Activated CD4-positive, alpha-beta T cell treated with anti-CD3 and anti-CD28 coated beads for 48 hours (primary cell): ENCODE measurements at regions not wholly inside any gene's neighbourhood (a gene's known extent, or its start where the extent isn't known, plus 50 kb on each side); places are given as distances from the start of the nearest gene placed in this dataset.

Experiments
- DNase-seq: peaks from one replicate; pipeline ENCODE4 v3.0.0-alpha.2; 2020

GRCh38 chr17:79469646-79470045, 141.2 kb downstream of the RBFOX3 start:
- no peak for DNase-seq

GRCh38 chr17:79468183-79468944, 142.5 kb downstream of the RBFOX3 start:
- DNase-seq: no peak

- no peak for DNase-seq
These were observed 144.1 kb downstream of the RBFOX3 start for GRCh38 chr17:79466562-79467350.

- DNase-seq: no peak
These were observed 145.2 kb downstream of the RBFOX3 start for GRCh38 chr17:79465681-79466025.

- no peak for DNase-seq
These were observed 145.7 kb downstream of the RBFOX3 start for GRCh38 chr17:79465011-79465680.

GRCh38 chr17:79464318-79465010, 146.4 kb downstream of the RBFOX3 start:
- no peak for DNase-seq

- DNase-seq: no peak
These were observed 147.2 kb downstream of the RBFOX3 start for GRCh38 chr17:79463421-79464317.

- no peak for DNase-seq
These were observed 149.8 kb downstream of the RBFOX3 start for GRCh38 chr17:79461041-79461440.

GRCh38 chr17:79459846-79460245, 151.0 kb downstream of the RBFOX3 start:
- no peak for DNase-seq

- no peak for DNase-seq
These were observed 151.7 kb downstream of the RBFOX3 start for GRCh38 chr17:79459003-79459655.

- DNase-seq: no peak
These were observed 152.5 kb downstream of the RBFOX3 start for GRCh38 chr17:79458356-79458755.

- no peak for DNase-seq
These were observed 153.0 kb downstream of the RBFOX3 start for GRCh38 chr17:79457889-79458288.

- DNase-seq: no peak
These were observed 153.5 kb downstream of the RBFOX3 start for GRCh38 chr17:79457376-79457775.

- DNase-seq: no peak
These were observed 155.2 kb downstream of the RBFOX3 start for GRCh38 chr17:79455636-79456035.

- DNase-seq: no peak
These were observed 156.0 kb downstream of the RBFOX3 start for GRCh38 chr17:79454826-79455225.

- DNase-seq: no peak
These were observed 157.4 kb downstream of the RBFOX3 start for GRCh38 chr17:79453481-79453880.

- no peak for DNase-seq
These were observed 158.1 kb downstream of the RBFOX3 start for GRCh38 chr17:79452706-79453105.

- no peak for DNase-seq
These were observed 159.7 kb downstream of the RBFOX3 start for GRCh38 chr17:79451167-79451566.

- no peak for DNase-seq
These were observed 164.3 kb downstream of the RBFOX3 start for GRCh38 chr17:79446399-79447009.

GRCh38 chr17:79444198-79444597, 166.7 kb downstream of the RBFOX3 start:
- DNase-seq: no peak

- no peak for DNase-seq
These were observed 167.8 kb downstream of the RBFOX3 start for GRCh38 chr17:79443026-79443425.
